ENCODE measurements at regions not wholly inside any gene's neighbourhood (a gene's known extent, or its start where the extent isn't known, plus 50 kb on each side); places are given as distances from the start of the nearest gene placed in this dataset.

GRCh38 chr5:166952048-166952447, 1339.4 kb upstream of the WWC1 start:
- FAIRE-seq: no peak

DNA sequence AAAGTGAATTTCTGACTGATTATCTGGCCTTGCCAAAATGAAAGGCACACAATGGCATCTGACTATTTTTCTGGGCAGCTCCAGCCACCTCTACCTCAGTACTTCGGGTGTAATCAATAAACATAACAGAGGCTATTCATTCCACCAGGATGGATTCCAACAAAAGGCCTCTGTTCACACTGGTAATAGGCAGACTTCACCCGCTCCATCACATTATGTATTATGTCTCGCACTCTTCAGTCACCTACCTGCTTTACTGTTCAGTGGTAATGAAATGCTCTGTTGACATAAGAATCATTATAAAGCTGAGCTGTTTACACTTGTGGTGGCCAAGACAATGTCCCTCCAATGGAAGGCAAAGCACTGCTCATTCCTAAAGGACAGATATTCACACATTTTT, 1333.7 kb upstream of the WWC1 start:
- FAIRE-seq: no peak

- FAIRE-seq: no peak
These were observed 1331.7 kb upstream of the WWC1 start for GRCh38 chr5:166959766-166960165.

GRCh38 chr5:166961028-166961427, 1330.4 kb upstream of the WWC1 start:
- no peak for FAIRE-seq

- no peak for FAIRE-seq
These were observed 1329.5 kb upstream of the WWC1 start for GRCh38 chr5:166961913-166962312.

- FAIRE-seq: no peak
These were observed 1329.0 kb upstream of the WWC1 start for GRCh38 chr5:166962461-166962860.

DNA sequence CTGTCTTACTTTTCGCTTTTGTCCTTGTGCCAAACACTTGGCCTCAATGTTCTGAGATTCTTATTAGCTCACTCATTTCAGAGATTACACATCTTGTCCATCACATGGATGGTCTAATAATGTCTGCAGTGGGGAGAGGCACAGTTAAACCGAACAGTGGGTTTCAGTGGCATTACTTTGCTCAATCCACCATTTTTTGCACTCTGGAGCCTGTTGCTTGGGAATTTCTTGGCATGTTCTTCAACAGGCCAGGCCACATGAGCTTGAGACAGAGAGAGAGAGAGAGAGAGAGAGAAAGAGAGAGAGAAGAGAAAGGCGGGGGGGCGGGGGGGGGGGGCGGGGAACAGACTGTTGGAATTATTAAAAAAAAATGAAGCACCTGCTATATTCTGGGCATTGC, 1327.8 kb upstream of the WWC1 start:
- no peak for FAIRE-seq

- no peak for FAIRE-seq
These were observed 1313.5 kb upstream of the WWC1 start for GRCh38 chr5:166977911-166978422.

- no peak for FAIRE-seq
These were observed 1312.0 kb upstream of the WWC1 start for GRCh38 chr5:166979307-166979895.

DNA sequence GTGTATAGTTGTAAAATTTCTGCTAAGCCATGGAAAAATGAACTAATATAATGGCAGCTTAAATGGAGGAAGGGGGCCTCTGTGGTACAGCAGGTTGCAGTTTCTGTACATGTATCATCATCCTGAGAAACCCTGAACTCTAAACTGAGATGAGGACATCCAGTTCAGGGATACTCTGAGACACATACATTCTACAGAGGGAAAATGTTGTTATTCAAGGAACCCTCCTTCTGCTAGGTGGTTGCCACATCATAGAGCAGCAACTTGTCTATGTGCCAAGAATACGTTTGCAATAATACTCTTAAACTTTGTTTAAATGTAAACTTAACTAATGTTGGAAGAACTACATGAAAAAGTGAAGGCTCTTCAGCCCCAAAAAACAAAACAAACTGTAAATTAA, 1310.8 kb upstream of the WWC1 start:
- no peak for FAIRE-seq

DNA sequence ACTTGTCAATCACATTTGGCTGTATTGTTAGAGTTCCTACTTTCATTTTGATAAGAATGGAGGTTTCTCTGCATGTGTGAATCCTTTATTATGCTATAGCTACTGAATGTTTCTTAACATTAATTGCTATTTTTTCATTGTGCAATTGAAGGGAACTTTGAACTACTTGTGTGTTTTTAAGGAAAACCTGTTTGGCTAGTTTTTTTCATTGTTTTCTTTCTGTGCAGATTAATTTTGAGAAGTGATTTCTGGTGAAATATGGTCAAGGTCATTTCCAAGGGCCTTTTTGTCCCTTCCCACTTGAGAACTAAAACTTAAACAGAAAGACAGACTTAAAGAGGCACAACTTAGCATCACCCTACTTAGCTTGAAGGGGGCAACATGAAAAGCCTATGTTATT, 1309.2 kb upstream of the WWC1 start:
- FAIRE-seq: no peak

GRCh38 chr5:166991601-166992000, 1299.8 kb upstream of the WWC1 start:
- FAIRE-seq: no peak

DNA sequence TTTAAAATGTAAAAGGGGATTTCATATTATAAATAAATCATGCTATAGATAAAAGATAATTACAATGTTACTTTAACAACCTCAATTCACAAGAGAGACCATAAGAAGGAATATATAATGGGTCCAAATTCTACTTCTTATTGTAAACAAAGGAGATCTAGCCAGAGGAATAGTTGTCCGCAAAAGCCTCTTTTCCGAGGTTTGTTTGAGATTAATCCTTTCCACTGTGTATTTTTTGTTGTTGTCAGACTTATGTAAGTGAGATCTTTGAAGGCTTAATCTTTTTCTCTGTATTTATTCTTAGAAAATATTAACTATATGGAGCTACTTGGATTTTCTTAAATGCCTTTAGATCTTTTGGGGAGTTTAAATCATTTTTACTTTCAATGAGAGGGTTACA, 1299.3 kb upstream of the WWC1 start:
- no peak for FAIRE-seq

GRCh38 chr5:166992874-166993722, 1298.3 kb upstream of the WWC1 start:
- no peak for FAIRE-seq

DNA sequence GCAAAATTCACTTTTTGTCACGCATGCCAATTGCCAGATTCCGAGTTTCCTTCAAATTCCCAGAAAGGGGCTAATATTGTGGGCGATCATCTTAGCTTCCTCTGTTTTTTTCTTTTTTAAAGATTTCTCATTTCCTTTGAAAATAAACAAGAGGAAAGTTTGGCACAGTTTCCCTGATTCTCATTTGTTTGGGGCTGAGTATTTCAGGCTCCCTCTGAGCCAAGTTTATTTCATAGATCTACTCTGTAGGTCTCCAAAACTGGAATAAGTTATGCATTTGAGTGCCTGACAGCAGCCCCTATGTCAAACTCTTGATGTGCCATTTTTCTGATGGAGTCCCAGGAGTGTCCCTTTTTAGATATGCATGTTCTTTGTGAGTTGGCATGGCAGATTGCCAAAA, 1297.2 kb upstream of the WWC1 start:
- FAIRE-seq: no peak

DNA sequence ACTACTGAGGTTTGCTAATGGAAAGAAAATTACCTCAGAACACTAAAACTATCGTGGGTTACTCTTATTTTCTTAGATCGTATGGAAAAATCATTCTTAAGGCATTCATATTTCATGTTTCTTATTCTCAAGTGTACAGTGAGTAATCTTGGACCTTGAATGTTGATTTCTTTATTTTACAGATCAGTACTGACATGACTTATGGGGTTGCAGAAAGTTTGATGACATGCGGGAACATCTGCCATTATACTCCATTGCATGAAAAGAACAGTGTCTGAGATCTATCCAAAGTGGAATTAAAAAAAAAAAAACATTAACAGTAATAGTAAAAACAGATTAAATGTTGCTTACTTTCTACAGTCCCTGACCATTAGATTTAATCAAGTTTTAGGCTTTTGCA, 1290.2 kb upstream of the WWC1 start:
- no peak for FAIRE-seq

DNA sequence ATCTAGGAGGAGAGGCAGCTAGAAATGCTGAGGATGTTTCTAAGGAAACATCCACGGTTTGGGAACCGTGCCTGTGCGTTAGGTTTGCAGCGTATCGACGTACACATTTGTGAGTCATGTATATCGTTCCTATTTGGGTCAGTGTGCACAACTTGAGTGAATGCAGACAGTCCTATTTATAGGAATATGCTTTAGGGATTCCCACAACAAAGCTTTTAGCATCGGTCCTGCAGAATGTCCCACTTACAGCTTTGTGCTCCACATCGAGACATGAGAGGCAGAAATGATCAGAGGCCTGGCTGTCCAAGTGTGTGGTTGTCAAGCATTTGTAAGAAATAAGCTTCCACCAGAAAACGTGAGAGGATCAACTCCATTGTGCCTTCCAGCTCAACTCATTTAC, 1282.7 kb upstream of the WWC1 start:
- no peak for FAIRE-seq

GRCh38 chr5:167011196-167011595, 1280.2 kb upstream of the WWC1 start:
- no peak for FAIRE-seq

DNA sequence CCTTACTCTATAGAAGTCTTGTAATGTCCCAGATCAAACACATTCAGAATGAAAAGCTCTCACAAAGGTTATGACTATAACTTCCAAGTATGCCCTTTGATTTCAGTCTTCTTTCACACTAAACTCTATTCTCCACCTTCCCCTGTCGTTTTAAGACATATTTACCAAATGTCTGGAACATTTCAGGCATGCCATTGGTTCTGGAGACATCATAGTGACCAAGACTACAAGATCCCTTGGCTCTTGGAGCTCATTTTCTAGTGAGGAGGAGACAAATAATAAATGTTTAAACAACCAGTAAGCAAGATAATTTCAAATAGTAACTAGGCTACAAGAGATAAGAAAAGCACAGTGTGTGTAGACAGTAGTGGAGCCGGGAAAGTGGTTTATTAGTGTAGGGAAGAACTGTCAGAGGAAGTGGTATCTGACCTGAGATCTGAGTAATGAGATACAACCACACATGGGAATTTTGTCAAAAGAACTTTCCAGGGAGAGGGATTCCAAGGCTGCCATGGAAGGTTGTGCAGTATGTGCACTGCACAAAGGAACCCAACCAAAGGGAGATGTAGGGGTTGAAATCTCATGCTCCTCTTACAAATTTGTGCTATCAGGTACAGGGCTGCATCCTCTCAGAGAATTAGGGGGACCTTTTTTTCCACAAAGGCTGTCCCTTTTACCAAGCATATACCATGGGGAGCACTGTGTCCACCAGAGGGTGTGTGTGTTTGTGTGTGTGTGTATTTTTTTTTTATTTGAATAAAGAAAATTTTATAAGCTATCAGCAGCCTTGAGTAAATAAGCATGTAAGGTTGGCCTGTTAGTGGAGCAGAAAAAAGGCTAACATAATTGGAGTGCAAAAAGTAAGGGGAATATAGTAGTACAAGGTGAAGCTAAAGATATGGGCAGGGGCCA, 1279.1 kb upstream of the WWC1 start:
- FAIRE-seq: no peak

- no peak for FAIRE-seq
These were observed 1276.9 kb upstream of the WWC1 start for GRCh38 chr5:167014401-167015056.

DNA sequence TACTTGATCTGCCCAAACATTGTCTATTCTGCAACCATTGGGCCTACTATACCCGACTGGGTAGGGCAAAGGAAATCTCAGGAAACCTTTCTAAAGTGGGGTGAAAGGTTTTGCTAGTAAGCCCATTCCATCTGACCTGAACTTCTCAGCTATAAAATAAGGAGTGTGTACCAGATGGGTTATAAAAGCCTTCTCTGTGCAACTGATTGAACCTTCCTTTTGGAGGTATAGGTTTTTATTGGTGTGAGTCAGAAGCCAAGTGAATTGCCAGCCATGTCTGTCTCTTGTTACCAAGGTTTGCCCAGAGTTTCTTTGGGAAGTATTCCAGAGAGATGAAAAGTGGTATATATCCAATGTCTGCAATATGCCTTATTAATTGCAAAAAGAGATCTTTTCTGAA, 1271.0 kb upstream of the WWC1 start:
- no peak for FAIRE-seq

DNA sequence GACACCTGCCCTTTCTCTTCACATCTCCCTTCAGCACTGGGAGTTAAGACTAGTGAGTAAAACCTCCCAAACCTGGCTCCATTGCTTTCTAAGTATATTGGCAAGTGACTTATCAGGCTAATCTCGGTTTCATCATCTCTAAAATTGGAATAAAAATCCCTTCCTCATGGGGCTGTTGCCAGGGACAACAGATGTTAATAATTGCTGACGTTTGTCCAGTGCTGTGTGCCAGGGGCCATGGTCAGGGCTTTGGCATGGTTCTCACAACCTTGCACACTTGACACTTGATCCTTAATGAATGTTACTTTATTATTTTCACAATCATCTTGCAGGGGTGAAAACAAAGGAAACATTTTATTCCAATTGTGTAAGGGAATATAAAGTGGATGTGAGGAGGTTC, 1262.0 kb upstream of the WWC1 start:
- FAIRE-seq: no peak
